IMR-90 (cell line): ENCODE measurements at regions not wholly inside any gene's neighbourhood (a gene's known extent, or its start where the extent isn't known, plus 50 kb on each side); places are given as distances from the start of the nearest gene placed in this dataset.

Experiments used
- ATAC-seq: fragments of 200-7000 bp; cut with Tn5 transposase; 2 replicates; pipeline ENCODE4 v1.9.1; 2020; ENCODE audit warnings: low read depth, mild to moderate bottlenecking, moderate library complexity
- BruUV-seq: library from RNA; stranded (reverse); fragments of 400-500 nt; replicated peaks from 2 replicates; lab custom pipeline; 2021; lab: Mats Ljungman, UMichigan
- CTCF ChIA-PET: fragments of 300-600 bp; formaldehyde crosslinking; extraction: SDS; loops from one replicate; lab custom pipeline; 2021; ENCODE audit warnings: antibody characterized with exemption; lab: Yijun Ruan, JAX
- POLR2A ChIA-PET: fragments of 300-600 bp; sonication (Branson Sonifier 250); formaldehyde crosslinking; loops from one replicate; lab custom pipeline; 2022; ENCODE audit warnings: antibody characterized with exemption; ENCODE audit not compliant: unreplicated experiment; lab: Charles Lee
- DNase-seq: peaks from one replicate; pipeline ENCODE4 v3.0.0; 2013
- H2AFZ ChIP-seq: replicated peaks from 2 replicates; pipeline ENCODE3; 2013; ENCODE audit warnings: low read length, mild to moderate bottlenecking; ENCODE audit not compliant: poor library complexity
- H2AK5ac ChIP-seq: 2 replicates; pipeline ENCODE4 v1.6.1; 2013; ENCODE audit warnings: low read depth, low read length, inconsistent platforms
- H2AK9ac ChIP-seq: replicated peaks from 2 replicates; pipeline ENCODE3; 2013; ENCODE audit warnings: mild to moderate bottlenecking, low read depth, low read length, moderate library complexity; ENCODE audit not compliant: poor library complexity
- H2BK120ac ChIP-seq: 2 replicates; pipeline ENCODE4 v1.6.1; 2013; ENCODE audit warnings: low read depth, low read length, inconsistent platforms
- H2BK15ac ChIP-seq: 3 replicates; pipeline ENCODE4 v1.6.1; 2013; ENCODE audit warnings: low read depth, low read length, inconsistent platforms
- H2BK20ac ChIP-seq: 2 replicates; pipeline ENCODE4 v1.6.1; 2013; ENCODE audit warnings: low read depth, mild to moderate bottlenecking, inconsistent platforms, low read length, moderate library complexity
- H2BK5ac ChIP-seq: 2 replicates; pipeline ENCODE4 v1.6.1; 2013; ENCODE audit warnings: mild to moderate bottlenecking, low read depth, low read length, inconsistent platforms; ENCODE audit not compliant: poor library complexity, severe bottlenecking
- H3K14ac ChIP-seq: replicated peaks from 2 replicates; pipeline ENCODE4 v1.6.1; 2013; ENCODE audit warnings: low read depth, low read length, inconsistent platforms
- H3K18ac ChIP-seq: 2 replicates; pipeline ENCODE4 v1.6.1; 2013; ENCODE audit warnings: low read depth, low read length, control low read depth
- H3K23ac ChIP-seq: 2 replicates; pipeline ENCODE4 v1.6.1; 2013; ENCODE audit warnings: low read depth, low read length, inconsistent platforms
- H3K27ac ChIP-seq: 2 replicates; pipeline ENCODE4 v1.5.1; 2013; ENCODE audit warnings: mild to moderate bottlenecking, control low read depth, low read length; ENCODE audit not compliant: insufficient read depth
- H3K27me3 ChIP-seq: 2 replicates; pipeline ENCODE4 v1.6.1; 2013; ENCODE audit warnings: low read length; ENCODE audit not compliant: control insufficient read depth, insufficient read depth
- H3K36me3 ChIP-seq: 2 replicates; pipeline ENCODE4 v1.6.1; 2013; ENCODE audit warnings: low read length, mixed read lengths; ENCODE audit not compliant: control insufficient read depth, insufficient read depth
- H3K4ac ChIP-seq: 2 replicates; pipeline ENCODE4 v1.6.1; 2013; ENCODE audit warnings: low read depth, low read length, inconsistent platforms
- H3K4me1 ChIP-seq: 2 replicates; pipeline ENCODE4 v1.6.1; 2013; ENCODE audit warnings: low read length, mixed read lengths; ENCODE audit not compliant: control insufficient read depth, insufficient read depth
- H3K4me2 ChIP-seq: 2 replicates; pipeline ENCODE4 v1.6.1; 2013; ENCODE audit warnings: low read depth, mild to moderate bottlenecking, control low read depth, low read length, moderate library complexity
- H3K4me3 ChIP-seq: 2 replicates; pipeline ENCODE4 v1.5.1; 2013; ENCODE audit warnings: low read depth, mild to moderate bottlenecking, control low read depth, low read length, moderate library complexity; ENCODE audit not compliant: insufficient read depth
- H3K56ac ChIP-seq: 2 replicates; pipeline ENCODE4 v1.6.1; 2013; ENCODE audit warnings: low read length, inconsistent platforms; ENCODE audit not compliant: insufficient read depth; ENCODE audit errors: extremely low read depth
- H3K79me1 ChIP-seq, 2 experiments: 2 replicates each; pipeline ENCODE4 v1.6.1; 2013; ENCODE audit warnings: low read length in 2 of 2, inconsistent platforms in 1 of 2, low read depth in 1 of 2
- H3K9ac ChIP-seq: 2 replicates; pipeline ENCODE4 v1.6.1; 2013; ENCODE audit warnings: low read depth, low read length, control low read depth
- H3K9me1 ChIP-seq: 2 replicates; pipeline ENCODE4 v1.6.1; 2013; ENCODE audit warnings: low read length, inconsistent platforms; ENCODE audit not compliant: insufficient read depth
- H3K9me3 ChIP-seq: 2 replicates; pipeline ENCODE4 v1.6.1; 2013; ENCODE audit warnings: low read length; ENCODE audit not compliant: control insufficient read depth, insufficient read depth
- H4K20me1 ChIP-seq: 2 replicates; pipeline ENCODE4 v1.6.1; 2013; ENCODE audit warnings: low read length, inconsistent platforms; ENCODE audit not compliant: insufficient read depth
- H4K5ac ChIP-seq: 2 replicates; pipeline ENCODE4 v1.6.1; 2013; ENCODE audit warnings: mild to moderate bottlenecking, low read depth, low read length, control low read depth
- H4K8ac ChIP-seq, 2 experiments: 2 replicates each; pipeline ENCODE4 v1.6.1; 2013; ENCODE audit warnings: low read depth in 2 of 2, low read length in 2 of 2, control low read depth in 1 of 2, inconsistent platforms in 1 of 2
- H4K91ac ChIP-seq: 2 replicates; pipeline ENCODE4 v1.6.1; 2013; ENCODE audit warnings: low read depth, low read length, inconsistent platforms; ENCODE audit not compliant: insufficient read depth
- BHLHE40 ChIP-seq: fragments of 150-350 bp; IDR thresholded peaks from 2 replicates; pipeline ENCODE4 v1.6.1; 2016; ENCODE audit warnings: mild to moderate bottlenecking, low read depth, low read length
- CTCF ChIP-seq: conservative IDR thresholded peaks from 2 replicates; pipeline ENCODE4 v1.5.1; 2012; ENCODE audit warnings: mild to moderate bottlenecking, low read depth, low read length, improper control_type of control experiment
- ELK1 ChIP-seq: fragments of 150-350 bp; IDR thresholded peaks from 2 replicates; pipeline ENCODE4 v1.6.1; 2016; ENCODE audit warnings: low read depth, mild to moderate bottlenecking, low read length, moderate library complexity, borderline replicate concordance
- FOS ChIP-seq: fragments of 150-350 bp; IDR thresholded peaks from 2 replicates; pipeline ENCODE4 v1.6.1; 2016; ENCODE audit warnings: low read depth, low read length
- MAFK ChIP-seq: IDR thresholded peaks from 2 replicates; pipeline ENCODE4 v1.6.1; 2012; ENCODE audit warnings: low read depth, low read length, improper control_type of control experiment
- NFE2L2 ChIP-seq: fragments of 150-350 bp; IDR thresholded peaks from 2 replicates; pipeline ENCODE4 v1.6.1; 2016; ENCODE audit warnings: low read depth, mild to moderate bottlenecking, low read length
- POLR2A ChIP-seq: IDR thresholded peaks from 2 replicates; pipeline ENCODE4 v1.6.1; 2012; ENCODE audit warnings: mild to moderate bottlenecking, low read depth, low read length
- RCOR1 ChIP-seq: IDR thresholded peaks from 2 replicates; pipeline ENCODE4 v1.6.1; 2012; ENCODE audit warnings: mild to moderate bottlenecking, low read length, improper control_type of control experiment; ENCODE audit not compliant: insufficient replicate concordance
- SMC3 ChIP-seq: fragments of 150-350 bp; IDR thresholded peaks from 2 replicates; pipeline ENCODE4 v1.6.1; 2016; ENCODE audit warnings: low read depth, mild to moderate bottlenecking, antibody characterized with exemption, low read length, moderate library complexity
- USF2 ChIP-seq: fragments of 150-350 bp; IDR thresholded peaks from 2 replicates; pipeline ENCODE4 v1.6.1; 2017; ENCODE audit warnings: mild to moderate bottlenecking, antibody characterized with exemption, low read length, low read depth
- WGBS, 2 experiments: methylation state at CpG; one replicate each; pipeline versions ENCODE4 v1.1.5 to v1.1.7; 2013; ENCODE audit warnings: missing lambda C conversion rate in 2 of 2; ENCODE audit not compliant: insufficient read length in 1 of 2; ENCODE audit errors: extremely low coverage in 2 of 2; 5-methylcytosine and 5-hydroxymethylcytosine counted together
- dilution Hi-C: fragments of 300-500 bp; cut with HindIII; formaldehyde crosslinking; loops from one replicate; pipeline ENCODE4 v1.14.3; 2018; ENCODE audit warnings: low sequenced_read_pairs; ENCODE audit not compliant: unreplicated experiment
- in situ Hi-C: fragments of 300-500 bp; cut with MboI; formaldehyde crosslinking; loops from 3 replicates; pipeline ENCODE4 v1.14.3; 2019; ENCODE audit warnings: low sequenced_read_pairs, inconsistent platforms, mixed read lengths
- intact Hi-C: fragments of 100-400 bp; cut with micrococcal nuclease; formaldehyde crosslinking; loops from 2 replicates; pipeline ENCODE4 v1.10.0; 2022

GRCh38 chr16:54798267-54798666, 132.4 kb upstream of the IRX5 start:
- H2AK5ac ChIP-seq: no peak overlapping the region
- no peak overlapping the region for H3K18ac ChIP-seq
- no peak for TF ChIP-seq CTCF
- no peak for TF ChIP-seq FOS
- TF ChIP-seq POLR2A: no peak
- no peak for TF ChIP-seq SMC3
- no peak for TF ChIP-seq BHLHE40
- no peak for TF ChIP-seq USF2
- TF ChIP-seq NFE2L2: no peak
- TF ChIP-seq MAFK: no peak
- TF ChIP-seq ELK1: no peak
- TF ChIP-seq RCOR1: no peak
- no peak overlapping the region for H3K14ac ChIP-seq
- H2BK20ac ChIP-seq: no peak overlapping the region
- no peaks in the 10 kb centered on the region for H3K4me1 ChIP-seq
- H3K9me1 ChIP-seq: no peaks in the 10 kb centered on the region
- H3K4me2 ChIP-seq: no peak overlapping the region
- H3K79me1 ChIP-seq: no peaks in the 10 kb centered on the region
- H2BK15ac ChIP-seq: no peak overlapping the region
- in situ Hi-C loops (no loop called here), intact Hi-C loops (no loop called here), dilution Hi-C loops (no loop called here)
- H3K4ac ChIP-seq: no peak overlapping the region
- POLR2A ChIA-PET: no interaction called here
- no peak overlapping the region for H3K23ac ChIP-seq
- H4K91ac ChIP-seq: no peak overlapping the region
- no peaks in the 10 kb centered on the region; the same call in 1 of the 2 replicates for H3K9me3 ChIP-seq
- ATAC-seq (no peak), DNase-seq (no peak)
- H3K27me3 ChIP-seq: no peaks in the 10 kb centered on the region
- no peak overlapping the region for H4K5ac ChIP-seq
- H3K27ac ChIP-seq: no peak overlapping the region
- H3K56ac ChIP-seq: no peak overlapping the region
- H2BK5ac ChIP-seq: no peak overlapping the region
- H4K8ac ChIP-seq: no peak overlapping the region
- no peak overlapping the region for H2BK120ac ChIP-seq
- no TSS peak for BruUV-seq
- no CpG with 5 or more reads among the region's 1 CpG for WGBS, 2 experiments
- CTCF ChIA-PET: no interaction called here
- no peak overlapping the region for H3K9ac ChIP-seq
- H2AFZ ChIP-seq: no peak overlapping the region
- no peaks in the 10 kb centered on the region for H3K36me3 ChIP-seq
- H3K4me3 ChIP-seq: no peak overlapping the region
- H4K20me1 ChIP-seq: no peaks in the 10 kb centered on the region
- H2AK9ac ChIP-seq: no peak overlapping the region
